PC-3 (cell line): ENCODE measurements at regions not wholly inside any gene's neighbourhood (a gene's known extent, or its start where the extent isn't known, plus 50 kb on each side); places are given as distances from the start of the nearest gene placed in this dataset.
A peak's percentile ranks its signal among the peaks of the same experiment; 100 is the strongest.

Experiments
- ATAC-seq: fragments of 200-7000 bp; cut with Tn5 transposase; 2 replicates; pipeline ENCODE4 v1.9.1; 2020; ENCODE audit warnings: mild to moderate bottlenecking, moderate library complexity
- BruUV-seq: library from RNA; stranded (reverse); fragments of 400-500 nt; replicated peaks from 2 replicates; lab custom pipeline; 2021; lab: Mats Ljungman, UMichigan
- CTCF ChIA-PET: fragments of 300-600 bp; sonication (Branson Sonifier 250); formaldehyde crosslinking; loops from one replicate; lab custom pipeline; 2022; ENCODE audit warnings: antibody characterized with exemption; lab: Charles Lee
- POLR2A ChIA-PET: fragments of 300-600 bp; sonication (Branson Sonifier 250); formaldehyde crosslinking; loops from one replicate; lab custom pipeline; 2022; ENCODE audit warnings: antibody characterized with exemption; ENCODE audit not compliant: unreplicated experiment; lab: Charles Lee
- DNase-seq: peaks from one replicate; pipeline ENCODE4 v3.0.0-alpha.2; 2015
- H2AFZ ChIP-seq: fragments of 300-600 bp; sonication (generic); 2 replicates; pipeline ENCODE4 v1.6.0; 2016; ENCODE audit warnings: antibody characterized with exemption, low read length
- H3F3A ChIP-seq: fragments of 300-600 bp; sonication (generic); one replicate; pipeline ENCODE4 v1.6.0; 2017; ENCODE audit warnings: antibody characterized with exemption, low read length, control low read depth, mild to moderate bottlenecking; ENCODE audit not compliant: unreplicated experiment
- H3K27ac ChIP-seq: fragments of 300-600 bp; sonication (generic); 2 replicates; pipeline ENCODE4 v1.5.1; 2016; ENCODE audit warnings: mild to moderate bottlenecking, low read length
- H3K27me3 ChIP-seq: fragments of 300-600 bp; sonication (generic); 2 replicates; pipeline ENCODE4 v1.6.1; 2016; ENCODE audit warnings: low read length, mixed read lengths
- H3K36me3 ChIP-seq: fragments of 300-600 bp; sonication (generic); 2 replicates; pipeline ENCODE4 v1.6.1; 2016; ENCODE audit warnings: low read depth, mixed run types, low read length, mixed read lengths
- H3K4me1 ChIP-seq: fragments of 300-600 bp; sonication (generic); 2 replicates; pipeline ENCODE4 v1.5.1; 2016; ENCODE audit warnings: low read length; ENCODE audit not compliant: insufficient read depth
- H3K4me2 ChIP-seq: fragments of 300-600 bp; sonication (generic); 2 replicates; pipeline ENCODE4 v1.6.0; 2016; ENCODE audit warnings: low read length
- H3K4me3 ChIP-seq: fragments of 300-600 bp; sonication (generic); 2 replicates; pipeline ENCODE4 v1.5.1; 2016; ENCODE audit warnings: mild to moderate bottlenecking, low read length, mixed read lengths
- H3K79me2 ChIP-seq: fragments of 300-600 bp; sonication (generic); 2 replicates; pipeline ENCODE4 v1.6.1; 2017; ENCODE audit warnings: low read length, mixed read lengths
- H3K9ac ChIP-seq: fragments of 300-600 bp; sonication (generic); 2 replicates; pipeline ENCODE4 v1.6.0; 2016; ENCODE audit warnings: mild to moderate bottlenecking, low read length
- H3K9me2 ChIP-seq: fragments of 300-600 bp; sonication (generic); replicated peaks from 2 replicates; pipeline ENCODE4 v1.6.1; 2016; ENCODE audit warnings: mixed run types, low read length, mixed read lengths
- H3K9me3 ChIP-seq: fragments of 300-600 bp; sonication (generic); 2 replicates; pipeline ENCODE4 v1.6.1; 2016; ENCODE audit warnings: low read length, mixed read lengths
- H4K20me1 ChIP-seq: fragments of 300-600 bp; sonication (generic); 2 replicates; pipeline ENCODE4 v1.6.1; 2016; ENCODE audit warnings: low read length, mixed read lengths
- EZH2 ChIP-seq: fragments of 300-600 bp; sonication (generic); IDR thresholded peaks from one replicate; pipeline ENCODE4 v1.6.1; 2017; ENCODE audit warnings: antibody characterized with exemption, mild to moderate bottlenecking, low read length; ENCODE audit not compliant: unreplicated experiment
- EZH2phosphoT487 ChIP-seq: fragments of 300-600 bp; sonication (generic); IDR thresholded peaks from 2 replicates; pipeline ENCODE4 v1.6.1; 2018; ENCODE audit warnings: mild to moderate bottlenecking, antibody characterized with exemption, low read length, borderline replicate concordance
- intact Hi-C: fragments of 100-400 bp; cut with micrococcal nuclease; formaldehyde crosslinking; loops from 2 replicates; pipeline ENCODE4 v1.9.0; 2023
- TF ChIP-seq, protein P1 (sequence below): fragments of 300-600 bp; sonication (generic); conservative IDR thresholded peaks from 2 replicates; pipeline ENCODE4 v1.5.1; 2017; ENCODE audit warnings: antibody characterized with exemption, low read depth, mild to moderate bottlenecking, low read length

DNA sequence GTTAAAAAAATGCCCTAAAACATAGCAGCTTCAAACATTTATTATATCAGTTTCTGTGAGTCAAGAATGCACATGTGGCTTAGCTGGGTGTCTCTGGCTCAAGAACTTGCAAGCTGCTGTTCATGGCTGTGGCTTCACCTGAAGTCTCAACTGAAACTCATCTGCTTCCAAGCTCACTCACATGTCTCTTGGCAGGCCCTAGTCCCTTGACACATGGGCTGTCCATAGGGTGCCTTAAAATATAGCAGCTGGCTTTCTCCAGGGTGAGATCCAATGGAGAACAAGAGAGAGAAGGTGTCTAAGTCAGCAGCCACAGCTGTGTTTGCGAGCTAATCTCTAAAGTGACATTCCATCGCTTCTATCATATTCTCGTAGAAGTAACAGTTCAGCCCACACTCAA, 152.8 kb downstream of the DSEL start:
- H3K4me1 ChIP-seq: peaks cover 14% of the 10 kb centered on the region
- ATAC-seq (no peak), DNase-seq (no peak)
- ChIA-PET POLR2A (no interaction called here), CTCF (no interaction called here)
- H3K9me3 ChIP-seq: no peaks in the 10 kb centered on the region
- BruUV-seq: no TSS peak
- no peaks in the 10 kb centered on the region for H3K27me3 ChIP-seq
- no peak overlapping the region for H3K27ac ChIP-seq
- H3K4me2 ChIP-seq: no peak overlapping the region
- 0 out of 2 replicates have a peak overlapping the region, but pooled peaks have one; percentile 6 for H2AFZ ChIP-seq
- H3K36me3 ChIP-seq: no peaks in the 10 kb centered on the region
- H3F3A ChIP-seq: peaks cover 4% of the 10 kb centered on the region
- no peak overlapping the region for H3K9ac ChIP-seq
- no peak overlapping the region for H3K4me3 ChIP-seq
- 0 out of 2 replicates have a peak, but pooled peaks cover 3% of the 10 kb centered on the region for H3K9me2 ChIP-seq
- intact Hi-C loops: no loop called here
- H4K20me1 ChIP-seq: no peaks in the 10 kb centered on the region
- TF ChIP-seq EZH2 (no peak), EZH2phosphoT487 (no peak)
- TF ChIP-seq, protein P1, sequence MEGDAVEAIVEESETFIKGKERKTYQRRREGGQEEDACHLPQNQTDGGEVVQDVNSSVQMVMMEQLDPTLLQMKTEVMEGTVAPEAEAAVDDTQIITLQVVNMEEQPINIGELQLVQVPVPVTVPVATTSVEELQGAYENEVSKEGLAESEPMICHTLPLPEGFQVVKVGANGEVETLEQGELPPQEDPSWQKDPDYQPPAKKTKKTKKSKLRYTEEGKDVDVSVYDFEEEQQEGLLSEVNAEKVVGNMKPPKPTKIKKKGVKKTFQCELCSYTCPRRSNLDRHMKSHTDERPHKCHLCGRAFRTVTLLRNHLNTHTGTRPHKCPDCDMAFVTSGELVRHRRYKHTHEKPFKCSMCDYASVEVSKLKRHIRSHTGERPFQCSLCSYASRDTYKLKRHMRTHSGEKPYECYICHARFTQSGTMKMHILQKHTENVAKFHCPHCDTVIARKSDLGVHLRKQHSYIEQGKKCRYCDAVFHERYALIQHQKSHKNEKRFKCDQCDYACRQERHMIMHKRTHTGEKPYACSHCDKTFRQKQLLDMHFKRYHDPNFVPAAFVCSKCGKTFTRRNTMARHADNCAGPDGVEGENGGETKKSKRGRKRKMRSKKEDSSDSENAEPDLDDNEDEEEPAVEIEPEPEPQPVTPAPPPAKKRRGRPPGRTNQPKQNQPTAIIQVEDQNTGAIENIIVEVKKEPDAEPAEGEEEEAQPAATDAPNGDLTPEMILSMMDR: no peak
- H3K79me2 ChIP-seq: no peaks in the 10 kb centered on the region

DNA sequence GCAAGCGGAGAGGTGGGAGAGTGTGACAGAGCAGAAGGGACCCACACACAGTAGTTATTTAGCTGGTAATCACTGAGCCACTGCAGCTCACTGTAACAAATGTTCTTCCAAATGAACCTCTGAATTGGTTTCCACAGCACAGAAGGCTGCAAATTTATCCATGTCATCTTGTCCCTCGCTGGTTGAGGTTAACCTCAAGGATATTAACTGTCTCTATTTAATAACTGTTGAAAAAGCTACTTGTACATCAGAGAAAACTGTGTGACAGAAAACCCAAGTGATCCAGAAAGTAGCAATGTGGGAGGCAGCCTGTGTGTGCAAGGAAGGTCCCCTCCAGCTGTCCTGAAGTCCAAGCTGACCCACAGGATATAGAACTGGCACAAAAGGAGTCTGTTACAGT, 153.6 kb downstream of the DSEL start:
- Histone ChIP-seq H3K79me2 (no peaks in the 10 kb centered on the region), H2AFZ (no peak overlapping the region), H3K27me3 (no peaks in the 10 kb centered on the region), H3K9ac (no peak overlapping the region), H3K4me1 (peaks cover 14% of the 10 kb centered on the region), H3K36me3 (no peaks in the 10 kb centered on the region), H3K9me2 (0 out of 2 replicates have a peak, but pooled peaks cover 3% of the 10 kb centered on the region), H3F3A (peaks cover 4% of the 10 kb centered on the region), H3K4me3 (no peak overlapping the region), H3K4me2 (no peak overlapping the region), H3K9me3 (no peaks in the 10 kb centered on the region), H4K20me1 (no peaks in the 10 kb centered on the region), H3K27ac (no peak overlapping the region)
- no TSS peak for BruUV-seq
- ChIA-PET CTCF (no interaction called here), POLR2A (no interaction called here)
- DNase-seq (no peak), ATAC-seq (no peak)
- intact Hi-C loops: no loop called here
- no peak for TF ChIP-seq EZH2phosphoT487
- TF ChIP-seq, protein P1: no peak
- TF ChIP-seq EZH2: no peak
